Prostate gland (tissue), 2 donors: ENCODE measurements at regions not wholly inside any gene's neighbourhood (a gene's known extent, or its start where the extent isn't known, plus 50 kb on each side); places are given as distances from the start of the nearest gene placed in this dataset.
A peak's percentile ranks its signal among the peaks of the same experiment; 100 is the strongest.
"Not testable (repeated sequence)": the region's sequence is repeated elsewhere in the genome, so short reads cannot be mapped to it uniquely, and the experiment has no call there.

Experiments
- DNase-seq: peaks from one replicate; pipeline ENCODE4 v3.0.0-alpha.2; 2019; ENCODE audit warnings: low spot score
- H3K27ac ChIP-seq, 2 donors: fragments of 200-600 bp; sonication (generic); 2 replicates each; pipeline ENCODE4 v1.5.1; 2017 to 2019
- H3K27me3 ChIP-seq: fragments of 200-600 bp; sonication (generic); replicated peaks from 2 replicates; pipeline ENCODE4 v1.5.1; 2019; ENCODE audit not compliant: insufficient read depth
- H3K36me3 ChIP-seq, 2 donors: fragments of 200-600 bp; sonication (generic); 1 replicate in 1 of 2; 2 replicates in 1 of 2; pipeline versions ENCODE4 v1.5.1 to v1.8.1; 2017 to 2019
- H3K4me1 ChIP-seq: fragments of 200-600 bp; sonication (generic); replicated peaks from 2 replicates; pipeline ENCODE4 v1.5.1; 2019
- H3K4me3 ChIP-seq, 2 donors: fragments of 200-600 bp; sonication (generic); 2 replicates each; pipeline ENCODE4 v1.5.1; 2017 to 2019
- H3K9me3 ChIP-seq: fragments of 200-600 bp; sonication (generic); 2 replicates; pipeline ENCODE4 v1.5.1; 2017
- CTCF ChIP-seq, 4 experiments: fragments of 200-600 bp in 2 of 4; fragments of 450-650 bp in 2 of 4; sonication (generic) in 2 of 4; IDR thresholded peaks; 1 replicate in 3 of 4; 2 replicates in 1 of 4; pipeline ENCODE4 v1.5.1; 2016 to 2019; ENCODE audit warnings: antibody characterized with exemption in 4 of 4, mild to moderate bottlenecking in 2 of 4, moderate library complexity in 2 of 4
- POLR2A ChIP-seq: fragments of 450-650 bp; IDR thresholded peaks from one replicate; pipeline ENCODE4 v1.6.1; 2016; ENCODE audit warnings: antibody characterized with exemption, mild to moderate bottlenecking
- POLR2AphosphoS5 ChIP-seq: sonication (generic); formaldehyde crosslinking; IDR thresholded peaks from one replicate; pipeline ENCODE4 v1.6.1; 2017; ENCODE audit warnings: antibody characterized with exemption
- WGBS: methylation state at CpG from one replicate; pipeline ENCODE4 v1.1.5; 2018; 5-methylcytosine and 5-hydroxymethylcytosine counted together
- intact Hi-C: fragments of 100-400 bp; cut with DNase I; formaldehyde crosslinking; loops from one replicate; pipeline ENCODE4 v1.14.2; 2022

GRCh38 chr9:26789959-26790358 is 102.6 kb downstream of the CAAP1 start:
- 71% methylated on average over 2 of the region's 3 CpGs for WGBS
- no peak overlapping the region for H3K4me3 ChIP-seq
- DNase-seq: no peak
- no peaks in the 10 kb centered on the region for H3K27me3 ChIP-seq
- no peaks in the 10 kb centered on the region for H3K4me1 ChIP-seq
- no peak overlapping the region for H3K27ac ChIP-seq
- TF ChIP-seq POLR2A: no peak
- TF ChIP-seq CTCF (IDR thresholded peaks at IDR 0.05): no peak
- no peak for TF ChIP-seq POLR2AphosphoS5
- H3K36me3 ChIP-seq: no peaks in the 10 kb centered on the region
- no peaks in the 10 kb centered on the region for H3K9me3 ChIP-seq
- intact Hi-C loops: no loop called here

- Histone ChIP-seq H3K36me3 (no peaks in the 10 kb centered on the region), H3K27me3 (no peaks in the 10 kb centered on the region), H3K27ac (no peak overlapping the region), H3K4me3 (no peak overlapping the region), H3K9me3 (no peaks in the 10 kb centered on the region), H3K4me1 (no peaks in the 10 kb centered on the region)
- no peak for TF ChIP-seq CTCF (IDR thresholded peaks at IDR 0.05)
- TF ChIP-seq POLR2A: no peak
- no peak for TF ChIP-seq POLR2AphosphoS5
- 70% methylated on average over 2 of the region's 2 CpGs for WGBS
- intact Hi-C loops: no loop called here
- DNase-seq: no peak
Observed at GRCh38 chr9:26786564-26786963, 106.0 kb downstream of the CAAP1 start.

DNA sequence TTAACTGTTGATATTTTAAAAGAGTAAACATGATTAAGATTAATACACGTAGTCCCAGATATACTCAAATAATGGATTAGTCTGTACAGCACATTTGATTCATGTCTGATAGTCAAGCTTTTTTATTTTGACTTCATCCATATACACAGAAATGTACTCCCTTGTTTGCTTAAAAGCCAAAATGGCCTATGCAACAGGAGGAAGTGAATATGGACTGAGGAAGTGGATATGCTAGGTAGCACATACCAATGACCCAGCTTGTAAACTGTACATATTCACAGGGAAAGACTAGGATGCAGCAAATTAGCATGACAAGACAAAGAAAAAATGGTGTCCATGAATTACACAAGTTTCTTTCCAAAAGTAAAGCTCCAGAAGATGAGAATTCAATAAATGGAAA is 109.7 kb downstream of the CAAP1 start:
- Histone ChIP-seq H3K27ac (no peak overlapping the region), H3K9me3 (no peaks in the 10 kb centered on the region), H3K4me3 (no peak overlapping the region), H3K4me1 (no peaks in the 10 kb centered on the region), H3K27me3 (no peaks in the 10 kb centered on the region), H3K36me3 (no peaks in the 10 kb centered on the region)
- intact Hi-C loops: no loop called here
- DNase-seq: no peak
- 34% methylated on average over 1 of the region's 1 CpG for whole genome bisulfite sequencing
- TF ChIP-seq POLR2A: no peak
- no peak for TF ChIP-seq CTCF (IDR thresholded peaks at IDR 0.05)
- peak; percentile 42 for TF ChIP-seq POLR2AphosphoS5

DNA sequence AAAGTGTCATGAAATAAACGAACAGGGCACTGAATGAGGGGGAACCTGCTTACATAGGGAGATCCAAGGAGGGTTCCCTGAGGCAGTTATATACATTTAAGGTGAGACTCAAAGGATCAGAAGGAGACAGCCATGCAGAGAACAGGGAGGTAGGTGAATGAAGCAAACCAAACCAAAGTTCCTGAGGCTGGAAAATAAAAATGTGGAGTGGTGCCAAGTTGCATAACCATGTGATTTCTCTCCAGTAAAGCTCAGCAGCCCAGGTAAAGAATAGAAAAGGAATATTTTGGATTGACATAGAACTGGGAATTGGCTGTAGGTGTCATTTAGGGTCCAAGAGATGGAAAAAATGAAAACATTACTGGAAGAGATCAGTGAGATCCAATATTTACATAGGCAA is 110.7 kb downstream of the CAAP1 start:
- H3K4me1 ChIP-seq: no peaks in the 10 kb centered on the region
- H3K27me3 ChIP-seq: no peaks in the 10 kb centered on the region
- H3K36me3 ChIP-seq: no peaks in the 10 kb centered on the region
- WGBS: 0% methylated on average over 1 of the region's 1 CpG
- no peak overlapping the region for H3K27ac ChIP-seq
- no peak for TF ChIP-seq CTCF (IDR thresholded peaks at IDR 0.05)
- no peak for TF ChIP-seq POLR2A
- TF ChIP-seq POLR2AphosphoS5: no peak
- intact Hi-C loops: no loop called here
- no peaks in the 10 kb centered on the region for H3K9me3 ChIP-seq
- no peak for DNase-seq
- H3K4me3 ChIP-seq: no peak overlapping the region

GRCh38 chr9:26780307-26780706 is 112.3 kb downstream of the CAAP1 start:
- intact Hi-C loops, H3K4me1 ChIP-seq, H3K4me3 ChIP-seq, H3K9me3 ChIP-seq, H3K27ac ChIP-seq, H3K36me3 ChIP-seq, H3K27me3 ChIP-seq, DNase-seq: not testable (repeated sequence)
- 91% methylated on average over 3 of the region's 3 CpGs for WGBS
